ENCODE measurements at regions not wholly inside any gene's neighbourhood (a gene's known extent, or its start where the extent isn't known, plus 50 kb on each side); places are given as distances from the start of the nearest gene placed in this dataset.

- Mint-ChIP-seq H3K36me3 (ENCODE audit: unreplicated experiment) (no peaks in the 10 kb centered on the region), H3K4me1 (ENCODE audit: low read depth, unreplicated experiment) (peaks cover 2% of the 10 kb centered on the region), H3K4me3 (ENCODE audit: unreplicated experiment) (no peak overlapping the region), H3K27ac (ENCODE audit: unreplicated experiment) (no peak overlapping the region), H3K27me3 (ENCODE audit: unreplicated experiment) (no peaks in the 10 kb centered on the region), H3K9me3 (ENCODE audit: unreplicated experiment) (peaks cover 3% of the 10 kb centered on the region)
- no peak for DNase-seq
- no peak for TF ChIP-seq CTCF (IDR thresholded peaks at IDR 0.05; ENCODE audit: partially characterized antibody, unreplicated experiment)
Measured at GRCh38 chr13:22064854-22065620, 394.2 kb downstream of the FGF9 start.

- Mint-ChIP-seq H3K9me3 (ENCODE audit: unreplicated experiment) (peaks cover 3% of the 10 kb centered on the region), H3K4me1 (ENCODE audit: low read depth, unreplicated experiment) (no peaks in the 10 kb centered on the region), H3K36me3 (ENCODE audit: unreplicated experiment) (no peaks in the 10 kb centered on the region), H3K4me3 (ENCODE audit: unreplicated experiment) (no peak overlapping the region), H3K27ac (ENCODE audit: unreplicated experiment) (no peak overlapping the region), H3K27me3 (ENCODE audit: unreplicated experiment) (no peaks in the 10 kb centered on the region)
- no peak for TF ChIP-seq CTCF (IDR thresholded peaks at IDR 0.05; ENCODE audit: partially characterized antibody, unreplicated experiment)
- DNase-seq = no peak
Measured at GRCh38 chr13:22073718-22074117, 402.8 kb downstream of the FGF9 start.

GRCh38 chr13:22074403-22074802 is 403.5 kb downstream of the FGF9 start:
- Mint-ChIP-seq H3K4me1 (ENCODE audit: low read depth, unreplicated experiment) (no peaks in the 10 kb centered on the region), H3K9me3 (ENCODE audit: unreplicated experiment) (peaks cover 4% of the 10 kb centered on the region), H3K36me3 (ENCODE audit: unreplicated experiment) (no peaks in the 10 kb centered on the region), H3K4me3 (ENCODE audit: unreplicated experiment) (no peak overlapping the region), H3K27ac (ENCODE audit: unreplicated experiment) (no peak overlapping the region), H3K27me3 (ENCODE audit: unreplicated experiment) (no peaks in the 10 kb centered on the region)
- no peak for DNase-seq
- TF ChIP-seq CTCF (IDR thresholded peaks at IDR 0.05; ENCODE audit: partially characterized antibody, unreplicated experiment) = no peak

GRCh38 chr13:22076658-22077057 is 405.8 kb downstream of the FGF9 start:
- no peak for DNase-seq
- no peaks in the 10 kb centered on the region for H3K27me3 Mint-ChIP-seq (ENCODE audit: unreplicated experiment)
- H3K27ac Mint-ChIP-seq (ENCODE audit: unreplicated experiment) = no peak overlapping the region
- H3K4me3 Mint-ChIP-seq (ENCODE audit: unreplicated experiment) = no peak overlapping the region
- peaks cover 4% of the 10 kb centered on the region for H3K9me3 Mint-ChIP-seq (ENCODE audit: unreplicated experiment)
- H3K4me1 Mint-ChIP-seq (ENCODE audit: low read depth, unreplicated experiment) = no peaks in the 10 kb centered on the region
- no peaks in the 10 kb centered on the region for H3K36me3 Mint-ChIP-seq (ENCODE audit: unreplicated experiment)
- no peak for TF ChIP-seq CTCF (IDR thresholded peaks at IDR 0.05; ENCODE audit: partially characterized antibody, unreplicated experiment)

GRCh38 chr13:22077205-22077683 is 406.4 kb downstream of the FGF9 start:
- Mint-ChIP-seq H3K4me3 (ENCODE audit: unreplicated experiment) (no peak overlapping the region), H3K27me3 (ENCODE audit: unreplicated experiment) (no peaks in the 10 kb centered on the region), H3K4me1 (ENCODE audit: low read depth, unreplicated experiment) (no peaks in the 10 kb centered on the region), H3K27ac (ENCODE audit: unreplicated experiment) (no peak overlapping the region), H3K36me3 (ENCODE audit: unreplicated experiment) (no peaks in the 10 kb centered on the region), H3K9me3 (ENCODE audit: unreplicated experiment) (peaks cover 4% of the 10 kb centered on the region)
- DNase-seq = no peak
- TF ChIP-seq CTCF (IDR thresholded peaks at IDR 0.05; ENCODE audit: partially characterized antibody, unreplicated experiment) = no peak

Measured in glutamatergic neuron (in vitro differentiated cells).